ENCODE measurements at regions not wholly inside any gene's neighbourhood (a gene's known extent, or its start where the extent isn't known, plus 50 kb on each side); places are given as distances from the start of the nearest gene placed in this dataset.

- H3K4me3 ChIP-seq (ENCODE audit: low read depth, poor library complexity, severe bottlenecking), result no peak overlapping the region
- WGBS, 2 donors, result 28 to 32% methylated on average over 3 of the region's 3 CpGs
- DNase-seq (ENCODE audit: low spot score in 2 of 2), result no peak
- TF ChIP-seq POLR2A (IDR thresholded peaks at IDR 0.05) (no peak), CTCF (IDR thresholded peaks at IDR 0.05) (no peak)
- intact Hi-C loops (cut with DNase I; ENCODE audit: low total_unique reads), result no loop called here
Observed at GRCh38 chr3:78483090-78483489, 1284.7 kb downstream of the ROBO1 start.

GRCh38 chr3:78494851-78495250 is 1272.9 kb downstream of the ROBO1 start:
- no peak overlapping the region for H3K4me3 ChIP-seq (ENCODE audit: low read depth, poor library complexity, severe bottlenecking)
- WGBS, 2 donors, result 48 to 60% methylated on average over 3 of the region's 3 CpGs
- TF ChIP-seq POLR2A (IDR thresholded peaks at IDR 0.05) (no peak), CTCF (IDR thresholded peaks at IDR 0.05) (no peak)
- DNase-seq (ENCODE audit: low spot score in 2 of 2), result no peak
- intact Hi-C loops (cut with DNase I; ENCODE audit: low total_unique reads), result no loop called here

GRCh38 chr3:78495301-78495700 is 1272.5 kb downstream of the ROBO1 start:
- WGBS, 2 donors, result 0 to 68% methylated on average over 1 of the region's 1 CpG
- no peak overlapping the region for H3K4me3 ChIP-seq (ENCODE audit: low read depth, poor library complexity, severe bottlenecking)
- DNase-seq (ENCODE audit: low spot score in 2 of 2), result no peak
- TF ChIP-seq POLR2A (IDR thresholded peaks at IDR 0.05), result no peak
- no peak for TF ChIP-seq CTCF (IDR thresholded peaks at IDR 0.05)
- intact Hi-C loops (cut with DNase I; ENCODE audit: low total_unique reads), result no loop called here

- WGBS, 2 donors, result 42 to 71% methylated on average over 5 of the region's 5 CpGs
- TF ChIP-seq POLR2A (IDR thresholded peaks at IDR 0.05), result no peak
- no peak for TF ChIP-seq CTCF (IDR thresholded peaks at IDR 0.05)
- intact Hi-C loops (cut with DNase I; ENCODE audit: low total_unique reads), result no loop called here
- H3K4me3 ChIP-seq (ENCODE audit: low read depth, poor library complexity, severe bottlenecking), result no peak overlapping the region
- DNase-seq (ENCODE audit: low spot score in 2 of 2), result no peak
Observed at GRCh38 chr3:78496501-78496900, 1271.3 kb downstream of the ROBO1 start.

GRCh38 chr3:78497021-78497420 is 1270.8 kb downstream of the ROBO1 start:
- 29 to 32% methylated on average over 4 of the region's 4 CpGs for WGBS, 2 donors
- intact Hi-C loops (cut with DNase I; ENCODE audit: low total_unique reads), result no loop called here
- DNase-seq (ENCODE audit: low spot score in 2 of 2), result peak in 1 of 2 donors; percentile 15
- H3K4me3 ChIP-seq (ENCODE audit: low read depth, poor library complexity, severe bottlenecking), result no peak overlapping the region
- no peak for TF ChIP-seq CTCF (IDR thresholded peaks at IDR 0.05)
- TF ChIP-seq POLR2A (IDR thresholded peaks at IDR 0.05), result no peak

- intact Hi-C loops (cut with DNase I; ENCODE audit: low total_unique reads), result no loop called here
- WGBS, 2 donors, result 47 to 55% methylated on average over 2 of the region's 2 CpGs
- no peak overlapping the region for H3K4me3 ChIP-seq (ENCODE audit: low read depth, poor library complexity, severe bottlenecking)
- TF ChIP-seq CTCF (IDR thresholded peaks at IDR 0.05) (no peak), POLR2A (IDR thresholded peaks at IDR 0.05) (no peak)
- no peak for DNase-seq (ENCODE audit: low spot score in 2 of 2)
Observed at GRCh38 chr3:78497767-78498166, 1270.0 kb downstream of the ROBO1 start.
